Heart left ventricle (tissue), 16 donors: ENCODE measurements at regions not wholly inside any gene's neighbourhood (a gene's known extent, or its start where the extent isn't known, plus 50 kb on each side); places are given as distances from the start of the nearest gene placed in this dataset.

ENCODE experiments used
- ATAC-seq, 4 donors: fragments of 200-7000 bp; cut with Tn5 transposase; one replicate each; pipeline ENCODE4 v1.9.1; 2020 to 2022; ENCODE audit warnings: moderate library complexity in 4 of 4, mild to moderate bottlenecking in 3 of 4, moderate number of reproducible peaks in 1 of 4
- DNase-seq, 5 donors: peaks; one replicate each; pipeline ENCODE4 v3.0.0-alpha.2; 2020
- H3K27ac ChIP-seq, 12 donors: fragments of 200-600 bp; sonication (generic) in 4 of 12; one replicate each; pipeline versions ENCODE4 v1.5.0 to v1.8.0; 2016 to 2022; ENCODE audit warnings: mild to moderate bottlenecking in 2 of 12
- H3K27me3 ChIP-seq, 9 donors: fragments of 200-600 bp; sonication (generic) in 2 of 9; one replicate each; pipeline versions ENCODE4 v1.5.1 to v1.8.0; 2016 to 2022; ENCODE audit warnings: mild to moderate bottlenecking in 3 of 9
- H3K36me3 ChIP-seq, 9 donors: fragments of 200-600 bp; sonication (generic) in 2 of 9; one replicate each; pipeline versions ENCODE4 v1.5.0 to v1.8.0; 2018 to 2022; ENCODE audit warnings: mild to moderate bottlenecking in 2 of 9
- H3K4me1 ChIP-seq, 12 donors: fragments of 200-600 bp; sonication (generic) in 4 of 12; one replicate each; pipeline versions ENCODE4 v1.5.0 to v1.8.0; 2016 to 2022; ENCODE audit warnings: mild to moderate bottlenecking in 3 of 12
- H3K4me3 ChIP-seq, 12 donors: fragments of 200-600 bp; sonication (generic) in 4 of 12; one replicate each; pipeline versions ENCODE4 v1.5.0 to v1.8.0; 2017 to 2022; ENCODE audit warnings: mild to moderate bottlenecking in 9 of 12, moderate library complexity in 4 of 12
- H3K9me3 ChIP-seq, 12 donors: fragments of 200-600 bp; sonication (generic) in 4 of 12; one replicate each; pipeline versions ENCODE4 v1.5.0 to v1.8.0; 2016 to 2022; ENCODE audit warnings: mild to moderate bottlenecking in 1 of 12
- POLR2A ChIP-seq, 2 donors: fragments of 450-650 bp; IDR thresholded peaks; one replicate each; pipeline ENCODE4 v1.6.1; 2017; ENCODE audit warnings: antibody characterized with exemption in 2 of 2, mild to moderate bottlenecking in 2 of 2, moderate library complexity in 2 of 2
- WGBS, 4 donors: extraction: QIAGEN DNeasy Blood & Tissue Kit in 2 of 4; methylation state at CpG; one replicate each; pipeline versions ENCODE4 v1.1.5 to v1.1.7; 2013 to 2018; 5-methylcytosine and 5-hydroxymethylcytosine counted together
- intact Hi-C, 10 donors: fragments of 100-400 bp; cut with DNase I; formaldehyde crosslinking; loops; one replicate each; pipeline versions ENCODE4 v1.11.1 to v1.14.2; 2022
- TF ChIP-seq, protein P1 (sequence below), 12 donors: fragments of 200-600 bp; sonication (generic) in 4 of 12; IDR thresholded peaks; one replicate each; pipeline versions ENCODE4 v1.5.0 to v1.8.0; 2018 to 2022; ENCODE audit warnings: antibody characterized with exemption in 12 of 12, mild to moderate bottlenecking in 5 of 12
- donor health status: ischemic (EF 13 %, LVEDD 7.1; RV severe dilation, severe dysfunction).
- donor health status: healthy with polysubstance abuse.
- donor health status: DM: no; HTN: yes; CAD: no.
- donor health status: DM: no; HTN: no; CAD: no.
- donor health status: ischemic (EF 25% LVEDD 6.9; RV normal size, moderate dysfunction).
- donor health status: ischemic (EF 25% LVEDD 5.7; RV mildly dilated, moderate dysfunction).
- donor health status: healthy.
- donor health status: DM: yes; HTN: yes; CAD: no.
- donor health status: ischemic (EF 35%, LVEDD 5.7; RV mildly dilated, moderate dysfunction).
- donor health status: nonischemic (EF 11% LVEDD 7.7; RV severe dilation, severe dysfunction).
- donor health status: DM: yes; HTN: yes; CAD: no.
- donor health status: PGD.
- donor health status: ischemic (EF 29% LVEDD 5.4; RV normal size, mild dysfunction).
- donor health status: nonischemic (EF 23%, LVEDD 6.1; RV moderate dilation, normal function).

DNA sequence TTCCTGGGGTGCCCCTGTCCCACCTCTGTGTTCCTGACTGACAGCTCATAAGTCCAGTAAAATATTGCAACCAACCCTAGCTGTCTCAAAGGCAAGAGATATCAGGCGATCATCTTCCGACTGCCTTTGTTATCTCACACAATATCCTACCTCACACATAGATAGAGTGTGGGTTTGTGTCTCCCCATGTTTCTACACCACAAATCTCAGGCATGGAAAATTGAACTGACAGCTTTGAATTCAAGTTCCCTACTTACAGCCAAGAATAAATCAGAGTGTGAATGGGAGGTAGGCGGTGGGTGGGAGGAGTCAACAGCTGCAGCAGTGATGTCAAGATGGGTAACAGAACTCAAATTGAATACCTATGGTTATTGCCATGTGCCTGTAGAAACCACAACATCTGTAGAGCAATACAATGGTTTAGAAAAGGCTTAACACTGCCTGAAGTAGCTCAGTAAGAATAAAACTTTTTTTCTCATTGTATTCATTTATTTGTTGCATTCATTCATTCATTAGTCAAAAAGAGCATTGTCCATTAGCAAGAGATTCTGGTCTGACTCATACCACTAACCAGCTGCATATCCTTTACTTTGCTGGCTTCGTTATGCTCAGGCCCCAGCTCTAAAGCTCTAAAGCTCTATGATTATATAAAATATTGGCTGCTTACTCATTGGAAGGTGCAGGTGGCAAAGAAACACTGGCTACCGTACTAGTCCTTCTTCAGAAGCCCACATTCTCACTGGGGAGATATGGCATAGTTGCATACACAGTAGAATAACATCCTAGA, 108.2 kb upstream of the DMAC1 start:
- intact Hi-C loops, result no loop called here
- ATAC-seq, result no peak
- TF ChIP-seq POLR2A (IDR thresholded peaks at IDR 0.05), result no peak
- TF ChIP-seq, protein P1, sequence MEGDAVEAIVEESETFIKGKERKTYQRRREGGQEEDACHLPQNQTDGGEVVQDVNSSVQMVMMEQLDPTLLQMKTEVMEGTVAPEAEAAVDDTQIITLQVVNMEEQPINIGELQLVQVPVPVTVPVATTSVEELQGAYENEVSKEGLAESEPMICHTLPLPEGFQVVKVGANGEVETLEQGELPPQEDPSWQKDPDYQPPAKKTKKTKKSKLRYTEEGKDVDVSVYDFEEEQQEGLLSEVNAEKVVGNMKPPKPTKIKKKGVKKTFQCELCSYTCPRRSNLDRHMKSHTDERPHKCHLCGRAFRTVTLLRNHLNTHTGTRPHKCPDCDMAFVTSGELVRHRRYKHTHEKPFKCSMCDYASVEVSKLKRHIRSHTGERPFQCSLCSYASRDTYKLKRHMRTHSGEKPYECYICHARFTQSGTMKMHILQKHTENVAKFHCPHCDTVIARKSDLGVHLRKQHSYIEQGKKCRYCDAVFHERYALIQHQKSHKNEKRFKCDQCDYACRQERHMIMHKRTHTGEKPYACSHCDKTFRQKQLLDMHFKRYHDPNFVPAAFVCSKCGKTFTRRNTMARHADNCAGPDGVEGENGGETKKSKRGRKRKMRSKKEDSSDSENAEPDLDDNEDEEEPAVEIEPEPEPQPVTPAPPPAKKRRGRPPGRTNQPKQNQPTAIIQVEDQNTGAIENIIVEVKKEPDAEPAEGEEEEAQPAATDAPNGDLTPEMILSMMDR (IDR thresholded peaks at IDR 0.05), result no peak
- WGBS, 4 donors, result 73 to 81% (median 78%) methylated on average over 5 of the region's 5 CpGs
- Histone ChIP-seq H3K36me3 (no peaks in the 10 kb centered on the region), H3K27ac (peak overlapping the region in 1 of 12 donors; percentile 19), H3K4me1 (peaks cover 0 to 15% (median 0%) of the 10 kb centered on the region in 12 donors), H3K27me3 (no peaks in the 10 kb centered on the region), H3K9me3 (no peaks in the 10 kb centered on the region), H3K4me3 (no peak overlapping the region)
- DNase-seq, result no peak

DNA sequence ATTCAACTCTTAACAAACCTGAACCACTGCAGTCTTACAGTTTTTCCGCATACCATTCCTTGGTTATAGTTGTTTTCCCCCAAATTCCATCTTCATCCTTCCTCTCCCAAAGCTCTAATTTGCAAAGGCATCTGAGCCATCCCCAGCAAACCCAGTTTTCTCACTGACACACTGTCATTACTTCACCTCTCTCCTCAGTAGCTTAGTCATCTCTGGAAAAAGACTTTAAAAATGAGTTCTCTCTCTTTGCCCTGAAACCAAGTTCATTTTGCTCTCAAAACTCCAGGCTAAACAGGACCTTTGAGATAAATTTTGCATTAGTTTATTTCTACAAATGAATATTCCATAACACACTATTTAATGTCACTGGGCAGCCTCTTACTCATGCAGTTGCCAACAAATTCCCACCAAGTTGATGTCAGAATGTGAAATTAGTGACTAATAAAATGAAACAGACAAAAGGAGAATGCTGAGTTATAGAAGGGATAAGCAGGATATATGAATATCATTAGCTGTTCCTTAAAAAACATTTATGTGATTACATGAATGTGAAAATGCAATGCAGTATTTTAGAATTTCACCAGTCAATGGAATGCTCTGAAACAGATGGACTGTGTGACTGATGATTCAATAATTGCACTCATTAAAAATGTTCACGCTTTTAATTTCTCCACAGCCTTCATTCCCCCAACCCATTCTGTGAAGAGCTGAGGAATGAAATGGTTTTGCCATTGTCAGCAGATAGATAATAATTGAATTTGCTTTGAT, 107.4 kb upstream of the DMAC1 start:
- H3K27ac ChIP-seq, result no peak overlapping the region
- no peaks in the 10 kb centered on the region for H3K27me3 ChIP-seq
- H3K36me3 ChIP-seq, result no peaks in the 10 kb centered on the region
- peaks cover 0 to 15% (median 0%) of the 10 kb centered on the region in 12 donors for H3K4me1 ChIP-seq
- intact Hi-C loops, result no loop called here
- ATAC-seq, result no peak
- no peak for DNase-seq
- H3K4me3 ChIP-seq, result no peak overlapping the region
- WGBS, 4 donors, result 91 to 99% (median 93%) methylated on average over 2 of the region's 2 CpGs
- no peaks in the 10 kb centered on the region for H3K9me3 ChIP-seq
- TF ChIP-seq POLR2A (IDR thresholded peaks at IDR 0.05), result no peak
- TF ChIP-seq, protein P1 (IDR thresholded peaks at IDR 0.05), result no peak

DNA sequence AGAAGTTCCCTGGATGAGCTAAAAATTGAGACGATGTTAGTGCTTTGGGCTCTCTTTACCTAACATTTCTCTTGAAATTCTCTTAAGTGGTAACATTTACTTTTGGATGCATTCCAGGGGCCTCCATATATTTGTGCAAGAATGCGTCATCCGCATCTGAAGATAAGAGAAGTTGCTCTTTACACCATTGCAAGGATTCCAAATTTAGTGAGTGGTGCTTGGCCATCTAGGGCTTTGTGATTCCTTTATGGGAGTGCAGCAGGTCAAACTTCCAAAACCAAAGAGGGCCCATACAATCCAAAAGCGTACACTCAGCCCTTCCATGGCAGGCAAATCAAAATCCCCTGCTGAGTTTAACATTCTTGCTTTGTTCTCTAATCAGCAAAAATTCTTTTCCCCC, 102.0 kb upstream of the DMAC1 start:
- 53 to 62% (median 58%) methylated on average over 4 of the region's 4 CpGs for WGBS, 4 donors
- no peaks in the 10 kb centered on the region for H3K4me1 ChIP-seq
- ATAC-seq, result no peak
- H3K27ac ChIP-seq, result no peak overlapping the region
- no peaks in the 10 kb centered on the region for H3K27me3 ChIP-seq
- H3K4me3 ChIP-seq, result no peak overlapping the region
- no peak for TF ChIP-seq POLR2A (IDR thresholded peaks at IDR 0.05)
- TF ChIP-seq, protein P1 (IDR thresholded peaks at IDR 0.05), result no peak
- no peaks in the 10 kb centered on the region for H3K36me3 ChIP-seq
- H3K9me3 ChIP-seq, result no peaks in the 10 kb centered on the region
- intact Hi-C loops, result no loop called here
- no peak for DNase-seq

DNA sequence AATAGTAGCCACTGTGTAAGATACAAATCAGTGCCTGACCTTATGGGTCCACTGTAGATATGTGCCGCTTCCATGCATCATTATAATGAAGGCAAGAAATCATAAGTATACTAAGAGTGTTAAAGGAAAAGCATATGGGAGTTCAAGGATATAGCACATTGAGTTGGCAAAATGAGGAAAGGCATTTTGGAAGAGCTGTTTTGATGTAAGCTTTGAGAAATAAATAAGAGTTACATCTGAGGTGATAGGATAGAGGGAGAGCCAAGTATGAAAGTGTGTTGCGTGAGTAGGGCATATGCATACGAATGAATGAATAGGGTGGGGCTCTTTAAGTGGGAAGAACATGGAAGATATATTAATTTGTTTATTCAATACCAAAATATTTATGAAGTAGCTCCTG, 101.0 kb upstream of the DMAC1 start:
- H3K36me3 ChIP-seq, result no peaks in the 10 kb centered on the region
- no peak overlapping the region for H3K27ac ChIP-seq
- no peaks in the 10 kb centered on the region for H3K27me3 ChIP-seq
- H3K4me1 ChIP-seq, result no peaks in the 10 kb centered on the region
- H3K9me3 ChIP-seq, result no peaks in the 10 kb centered on the region
- ATAC-seq, result no peak
- no peak for TF ChIP-seq POLR2A (IDR thresholded peaks at IDR 0.05)
- TF ChIP-seq, protein P1 (IDR thresholded peaks at IDR 0.05), result no peak
- DNase-seq, result no peak
- intact Hi-C loops, result no loop called here
- H3K4me3 ChIP-seq, result no peak overlapping the region
- WGBS, 4 donors, result 95 to 96% (median 95%) methylated on average over 3 of the region's 3 CpGs
